Gastrocnemius medialis (tissue), 4 donors: ENCODE measurements at regions not wholly inside any gene's neighbourhood (a gene's known extent, or its start where the extent isn't known, plus 50 kb on each side); places are given as distances from the start of the nearest gene placed in this dataset.

Experiments
- CTCF ChIP-seq, 5 experiments: fragments of 450-650 bp in 3 of 5; fragments of 200-600 bp in 2 of 5; sonication (generic) in 2 of 5; IDR thresholded peaks in 4 of 5; conservative IDR thresholded peaks in 1 of 5; 1 replicate in 4 of 5; 2 replicates in 1 of 5; pipeline ENCODE4 v1.5.1; 2016 to 2019; ENCODE audit warnings: antibody characterized with exemption in 5 of 5, mild to moderate bottlenecking in 3 of 5, moderate library complexity in 3 of 5
- POLR2A ChIP-seq, 2 donors: fragments of 450-650 bp; IDR thresholded peaks; one replicate each; pipeline ENCODE4 v1.6.1; 2017; ENCODE audit warnings: antibody characterized with exemption in 2 of 2, mild to moderate bottlenecking in 2 of 2, moderate library complexity in 2 of 2

GRCh38 chr14:79949906-79950305 lies 261.4 kb downstream of the DIO2 start:
- TF ChIP-seq CTCF (IDR thresholded peaks at IDR 0.05 in 4 of 5, conservative IDR thresholded peaks at IDR 0.05 in 1 of 5) = no peak
- TF ChIP-seq POLR2A (IDR thresholded peaks at IDR 0.05) = no peak
